ENCODE measurements at regions not wholly inside any gene's neighbourhood (a gene's known extent, or its start where the extent isn't known, plus 50 kb on each side); places are given as distances from the start of the nearest gene placed in this dataset.

DNA sequence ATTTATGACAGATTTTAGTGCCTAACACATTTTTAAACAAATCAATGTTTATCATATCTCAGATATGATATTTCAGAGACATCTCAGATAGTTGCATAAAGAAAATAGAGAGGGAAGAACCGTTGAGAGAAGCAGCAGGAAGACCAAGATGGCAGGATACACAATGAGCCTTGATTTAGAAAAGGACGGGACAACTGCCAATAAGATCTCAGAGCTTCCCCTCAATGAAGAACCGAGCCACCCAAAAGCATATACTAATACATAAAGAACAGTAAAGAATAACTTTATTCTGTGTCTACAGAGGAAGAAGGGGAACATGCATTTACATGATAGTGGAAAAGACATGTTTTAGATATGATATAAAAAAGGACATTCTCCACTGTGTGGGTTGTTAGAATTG lies 375.9 kb upstream of the SOX5 start:
- no peak overlapping the region for H3K4me3 ChIP-seq
- ChIA-PET CTCF (ENCODE audit: low intra/inter-chr PET ratio) (no interaction called here), POLR2A (no interaction called here)
- H3K9ac ChIP-seq (ENCODE audit: insufficient read depth in 1 of 2, low read depth in 2 of 2, low read length in 2 of 2), result no peak overlapping the region
- H3K9me3 ChIP-seq (replicated peaks; ENCODE audit: control insufficient read depth, insufficient read depth, low read depth, low read length), result no peaks in the 10 kb centered on the region
- no peaks in the 10 kb centered on the region for H4K20me1 ChIP-seq (replicated peaks; ENCODE audit: control insufficient read depth, insufficient read depth, low read length)
- H2AFZ ChIP-seq (ENCODE audit: low read depth, low read length), result no peak overlapping the region
- ATAC-seq (no peak), FAIRE-seq (no peak), DNase-seq (ENCODE audit: extremely low read depth in 1 of 4, low spot score in 3 of 4) (no peak)
- H3K27ac ChIP-seq (ENCODE audit: extremely low read depth, low read depth, low read length), result no peak overlapping the region
- intact Hi-C loops (cut with micrococcal nuclease), result no loop called here
- H3K79me2 ChIP-seq (ENCODE audit: control insufficient read depth, insufficient read depth, low read length), result no peaks in the 10 kb centered on the region
- no peaks in the 10 kb centered on the region for H3K27me3 ChIP-seq (ENCODE audit: control insufficient read depth in 2 of 2, insufficient read depth in 2 of 2, low read length in 2 of 2)
- no TSS peak for BruUV-seq (replicated peaks)
- in situ Hi-C loops (cut with MboI), result no loop called here
- H3K4me1 ChIP-seq (replicated peaks in 1 of 2; ENCODE audit: control insufficient read depth in 2 of 2, insufficient read depth in 2 of 2, low read length in 2 of 2), result no peaks in the 10 kb centered on the region
- 0% methylated on average over 3 of the region's 3 CpGs for WGBS (ENCODE audit: insufficient coverage, low coverage, missing lambda C conversion rate)
- no peaks in the 10 kb centered on the region for H3K9me1 ChIP-seq (ENCODE audit: control insufficient read depth, insufficient read depth, low read length)
- H3K36me3 ChIP-seq (ENCODE audit: control insufficient read depth, insufficient read depth, low read length), result no peaks in the 10 kb centered on the region
- no peak overlapping the region for H3K4me2 ChIP-seq (ENCODE audit: insufficient read depth, low read length)
- TF ChIP-seq, protein P1, sequence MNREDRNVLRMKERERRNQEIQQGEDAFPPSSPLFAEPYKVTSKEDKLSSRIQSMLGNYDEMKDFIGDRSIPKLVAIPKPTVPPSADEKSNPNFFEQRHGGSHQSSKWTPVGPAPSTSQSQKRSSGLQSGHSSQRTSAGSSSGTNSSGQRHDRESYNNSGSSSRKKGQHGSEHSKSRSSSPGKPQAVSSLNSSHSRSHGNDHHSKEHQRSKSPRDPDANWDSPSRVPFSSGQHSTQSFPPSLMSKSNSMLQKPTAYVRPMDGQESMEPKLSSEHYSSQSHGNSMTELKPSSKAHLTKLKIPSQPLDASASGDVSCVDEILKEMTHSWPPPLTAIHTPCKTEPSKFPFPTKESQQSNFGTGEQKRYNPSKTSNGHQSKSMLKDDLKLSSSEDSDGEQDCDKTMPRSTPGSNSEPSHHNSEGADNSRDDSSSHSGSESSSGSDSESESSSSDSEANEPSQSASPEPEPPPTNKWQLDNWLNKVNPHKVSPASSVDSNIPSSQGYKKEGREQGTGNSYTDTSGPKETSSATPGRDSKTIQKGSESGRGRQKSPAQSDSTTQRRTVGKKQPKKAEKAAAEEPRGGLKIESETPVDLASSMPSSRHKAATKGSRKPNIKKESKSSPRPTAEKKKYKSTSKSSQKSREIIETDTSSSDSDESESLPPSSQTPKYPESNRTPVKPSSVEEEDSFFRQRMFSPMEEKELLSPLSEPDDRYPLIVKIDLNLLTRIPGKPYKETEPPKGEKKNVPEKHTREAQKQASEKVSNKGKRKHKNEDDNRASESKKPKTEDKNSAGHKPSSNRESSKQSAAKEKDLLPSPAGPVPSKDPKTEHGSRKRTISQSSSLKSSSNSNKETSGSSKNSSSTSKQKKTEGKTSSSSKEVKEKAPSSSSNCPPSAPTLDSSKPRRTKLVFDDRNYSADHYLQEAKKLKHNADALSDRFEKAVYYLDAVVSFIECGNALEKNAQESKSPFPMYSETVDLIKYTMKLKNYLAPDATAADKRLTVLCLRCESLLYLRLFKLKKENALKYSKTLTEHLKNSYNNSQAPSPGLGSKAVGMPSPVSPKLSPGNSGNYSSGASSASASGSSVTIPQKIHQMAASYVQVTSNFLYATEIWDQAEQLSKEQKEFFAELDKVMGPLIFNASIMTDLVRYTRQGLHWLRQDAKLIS (CRISPR knock-in tag; IDR thresholded peaks at IDR 0.05), result no peak
- no peak for TF ChIP-seq ZNF644 (tag; IDR thresholded peaks at IDR 0.05; ENCODE audit: low read depth)
- no peak for TF ChIP-seq FOXP1 (CRISPR knock-in tag; IDR thresholded peaks at IDR 0.05)
- TF ChIP-seq, protein P2, sequence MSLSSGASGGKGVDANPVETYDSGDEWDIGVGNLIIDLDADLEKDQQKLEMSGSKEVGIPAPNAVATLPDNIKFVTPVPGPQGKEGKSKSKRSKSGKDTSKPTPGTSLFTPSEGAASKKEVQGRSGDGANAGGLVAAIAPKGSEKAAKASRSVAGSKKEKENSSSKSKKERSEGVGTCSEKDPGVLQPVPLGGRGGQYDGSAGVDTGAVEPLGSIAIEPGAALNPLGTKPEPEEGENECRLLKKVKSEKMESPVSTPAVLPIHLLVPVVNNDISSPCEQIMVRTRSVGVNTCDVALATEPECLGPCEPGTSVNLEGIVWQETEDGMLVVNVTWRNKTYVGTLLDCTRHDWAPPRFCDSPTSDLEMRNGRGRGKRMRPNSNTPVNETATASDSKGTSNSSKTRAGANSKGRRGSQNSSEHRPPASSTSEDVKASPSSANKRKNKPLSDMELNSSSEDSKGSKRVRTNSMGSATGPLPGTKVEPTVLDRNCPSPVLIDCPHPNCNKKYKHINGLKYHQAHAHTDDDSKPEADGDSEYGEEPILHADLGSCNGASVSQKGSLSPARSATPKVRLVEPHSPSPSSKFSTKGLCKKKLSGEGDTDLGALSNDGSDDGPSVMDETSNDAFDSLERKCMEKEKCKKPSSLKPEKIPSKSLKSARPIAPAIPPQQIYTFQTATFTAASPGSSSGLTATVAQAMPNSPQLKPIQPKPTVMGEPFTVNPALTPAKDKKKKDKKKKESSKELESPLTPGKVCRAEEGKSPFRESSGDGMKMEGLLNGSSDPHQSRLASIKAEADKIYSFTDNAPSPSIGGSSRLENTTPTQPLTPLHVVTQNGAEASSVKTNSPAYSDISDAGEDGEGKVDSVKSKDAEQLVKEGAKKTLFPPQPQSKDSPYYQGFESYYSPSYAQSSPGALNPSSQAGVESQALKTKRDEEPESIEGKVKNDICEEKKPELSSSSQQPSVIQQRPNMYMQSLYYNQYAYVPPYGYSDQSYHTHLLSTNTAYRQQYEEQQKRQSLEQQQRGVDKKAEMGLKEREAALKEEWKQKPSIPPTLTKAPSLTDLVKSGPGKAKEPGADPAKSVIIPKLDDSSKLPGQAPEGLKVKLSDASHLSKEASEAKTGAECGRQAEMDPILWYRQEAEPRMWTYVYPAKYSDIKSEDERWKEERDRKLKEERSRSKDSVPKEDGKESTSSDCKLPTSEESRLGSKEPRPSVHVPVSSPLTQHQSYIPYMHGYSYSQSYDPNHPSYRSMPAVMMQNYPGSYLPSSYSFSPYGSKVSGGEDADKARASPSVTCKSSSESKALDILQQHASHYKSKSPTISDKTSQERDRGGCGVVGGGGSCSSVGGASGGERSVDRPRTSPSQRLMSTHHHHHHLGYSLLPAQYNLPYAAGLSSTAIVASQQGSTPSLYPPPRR (CRISPR knock-in tag; IDR thresholded peaks at IDR 0.05; ENCODE audit: borderline replicate concordance), result no peak
- TF ChIP-seq ZNF140 (CRISPR knock-in tag; IDR thresholded peaks at IDR 0.05), result no peak
- TF ChIP-seq ZNF764 (CRISPR knock-in tag; IDR thresholded peaks at IDR 0.05; ENCODE audit: low read depth), result no peak
- TF ChIP-seq, protein P3, sequence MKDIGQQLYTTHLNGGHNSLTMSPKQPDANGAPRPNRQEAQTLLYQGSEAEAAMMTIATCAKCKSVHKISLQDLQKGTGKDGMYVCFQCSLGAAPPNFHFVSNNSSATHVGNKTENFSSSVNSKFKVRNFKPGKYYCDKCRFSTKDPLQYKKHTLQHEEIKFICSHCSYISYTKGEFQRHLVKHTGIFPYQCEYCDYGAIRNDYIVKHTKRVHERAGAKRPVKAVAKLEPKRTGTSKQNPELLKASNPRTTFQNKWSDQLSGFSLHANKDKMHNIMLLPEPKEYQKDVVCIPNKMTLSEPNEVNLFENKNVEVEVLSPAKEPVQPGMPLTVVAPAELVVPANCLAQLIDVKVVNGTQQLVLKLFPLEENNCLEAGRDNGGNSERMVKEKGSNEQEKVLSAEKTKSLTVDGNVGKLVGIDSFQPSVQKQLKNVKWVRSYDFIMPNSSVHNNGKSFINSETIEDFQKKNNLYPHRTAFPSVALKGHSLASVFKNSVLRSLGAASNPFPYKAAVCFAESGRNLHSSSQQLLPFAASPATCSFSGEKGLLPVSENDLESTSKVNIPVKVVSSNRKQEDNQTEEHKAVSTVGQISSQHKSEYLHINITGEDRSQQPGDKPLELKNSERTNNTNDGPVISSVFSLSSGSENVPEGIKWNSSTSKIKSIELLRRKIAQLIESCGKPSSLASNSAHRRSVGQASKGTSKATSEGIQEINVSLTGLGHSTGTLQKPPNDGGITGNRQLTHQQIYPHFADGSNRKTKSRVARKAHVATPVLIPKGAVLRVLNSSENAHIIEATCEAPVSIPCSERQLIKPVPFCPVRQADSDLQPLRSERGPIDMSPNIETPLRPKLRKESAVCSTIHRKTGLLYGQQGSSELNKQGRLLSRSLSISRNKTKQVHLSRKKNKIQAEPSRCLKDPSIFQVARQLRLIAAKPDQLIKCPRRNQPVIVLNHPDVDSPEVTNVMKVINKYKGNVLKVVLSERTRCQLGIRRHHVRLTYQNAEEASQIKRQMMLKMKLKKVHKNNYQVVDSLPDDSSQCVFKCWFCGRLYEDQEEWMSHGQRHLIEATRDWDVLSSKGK (CRISPR knock-in tag; IDR thresholded peaks at IDR 0.05), result no peak
- no peak for TF ChIP-seq BCOR (IDR thresholded peaks at IDR 0.05)
- no peak for TF ChIP-seq RNF2 (IDR thresholded peaks at IDR 0.05)
- TF ChIP-seq NFRKB (IDR thresholded peaks at IDR 0.05; ENCODE audit: low read depth), result no peak
- TF ChIP-seq NR4A1 (CRISPR knock-in tag; IDR thresholded peaks at IDR 0.05), result no peak
- TF ChIP-seq NR4A1 (tag; IDR thresholded peaks at IDR 0.05), result no peak
